G401 (cell line): ENCODE measurements at regions not wholly inside any gene's neighbourhood (a gene's known extent, or its start where the extent isn't known, plus 50 kb on each side); places are given as distances from the start of the nearest gene placed in this dataset.
"Not testable (repeated sequence)": the region's sequence is repeated elsewhere in the genome, so short reads cannot be mapped to it uniquely, and the experiment has no call there.

Source experiments
- DNase-seq: peaks from one replicate; pipeline ENCODE4 v3.0.0-alpha.2; 2015; ENCODE audit warnings: low spot score
- in situ Hi-C: cut with HindIII; loops from 2 replicates; pipeline ENCODE4 v1.10.0; 2016; ENCODE audit warnings: low sequenced_read_pairs, mixed read lengths

DNA sequence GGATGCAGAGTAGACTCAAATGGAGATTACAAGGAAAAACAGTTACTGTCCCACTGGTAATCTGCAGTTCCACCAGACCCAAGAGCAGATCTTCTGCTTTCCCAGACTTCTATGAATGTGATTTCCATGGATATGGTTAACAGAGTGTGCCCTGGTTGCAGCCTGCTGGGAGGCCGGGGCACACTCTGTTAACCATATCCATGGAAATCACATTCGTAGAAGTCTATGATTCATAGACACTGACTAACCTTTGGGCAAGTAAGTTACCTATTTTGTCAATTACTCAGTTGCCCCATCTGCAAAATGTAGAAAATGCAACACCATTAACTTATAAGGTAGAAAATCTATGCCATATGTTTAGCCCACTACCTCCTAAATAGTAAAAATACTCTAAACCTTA lies 443.1 kb upstream of the PITX2 start:
- DNase-seq: no peak
- in situ Hi-C loops: no loop called here

DNA sequence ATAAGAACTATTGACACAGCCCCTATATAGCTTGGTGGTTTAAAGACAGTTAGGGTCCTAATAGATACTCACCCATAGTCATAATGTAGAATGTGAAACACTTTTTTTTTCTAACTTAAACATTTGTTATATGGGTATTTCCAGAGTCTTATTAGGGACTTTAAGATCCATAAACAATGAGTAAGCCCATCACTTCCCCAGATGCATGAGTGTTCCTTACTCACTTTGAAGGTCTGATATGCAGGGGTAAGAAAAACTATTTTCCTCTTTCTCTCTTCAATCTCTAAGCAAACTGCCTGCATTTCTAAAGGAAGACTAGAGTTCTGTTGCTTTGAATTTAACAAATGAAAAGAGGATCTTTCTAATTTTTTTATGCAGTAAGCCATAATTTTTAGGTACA lies 443.6 kb upstream of the PITX2 start:
- in situ Hi-C loops: no loop called here
- no peak for DNase-seq

DNA sequence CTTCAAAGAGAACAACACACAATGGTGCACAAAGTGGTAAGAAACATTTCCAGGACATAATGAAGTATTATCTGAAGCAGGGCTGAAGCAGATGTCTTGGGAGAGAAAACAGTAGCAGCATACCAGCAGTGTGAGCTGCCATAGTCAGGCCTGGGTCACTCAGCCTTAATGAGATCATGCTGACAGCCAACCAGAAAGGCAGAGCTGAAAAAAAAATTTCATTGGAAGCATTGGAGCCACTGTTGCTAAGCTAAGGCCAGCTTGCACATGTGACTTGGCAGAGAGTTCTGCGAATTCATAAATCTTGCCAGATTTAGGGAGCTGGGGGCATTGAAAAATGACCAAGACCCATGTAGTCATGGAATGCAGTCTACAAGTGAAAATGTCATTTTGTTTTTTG lies 444.0 kb upstream of the PITX2 start:
- DNase-seq: no peak
- in situ Hi-C loops: no loop called here

DNA sequence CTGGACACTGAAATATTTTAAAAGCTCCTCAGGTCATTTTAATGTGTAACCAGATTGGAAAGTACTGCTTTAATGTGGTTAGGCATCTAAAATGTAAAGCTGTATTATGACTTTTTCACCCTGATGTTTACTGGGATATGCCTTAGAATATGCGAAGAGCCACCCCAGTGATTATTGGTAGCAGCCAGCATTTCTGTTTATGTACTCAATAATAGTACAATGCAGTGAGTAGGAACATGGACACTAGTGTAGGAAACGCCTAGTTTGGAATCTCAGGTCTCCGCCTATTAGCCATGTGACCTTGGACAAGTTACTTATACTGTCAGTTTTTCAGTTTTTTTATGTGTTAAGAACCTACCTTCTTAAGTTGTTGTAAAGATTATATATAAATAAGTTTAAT lies 446.0 kb upstream of the PITX2 start:
- in situ Hi-C loops: no loop called here
- DNase-seq: no peak

DNA sequence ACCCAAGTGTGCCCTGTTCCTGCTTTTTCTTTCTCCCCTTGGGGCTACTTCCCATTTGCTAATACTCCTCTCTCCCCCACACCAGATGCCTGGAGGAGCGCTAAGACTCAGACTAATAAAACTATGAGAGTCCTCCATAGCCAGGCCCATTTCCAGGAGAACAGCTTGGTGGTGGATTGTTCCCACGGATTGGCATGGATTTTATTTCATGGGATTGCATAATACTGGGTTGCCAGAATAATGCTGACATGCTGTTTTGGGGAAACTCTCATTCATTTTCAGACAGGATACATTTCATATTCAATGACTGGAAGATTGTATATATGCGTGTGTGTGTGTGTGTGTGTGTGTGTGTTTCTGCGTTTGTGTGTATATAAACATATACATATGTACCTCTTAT lies 447.5 kb upstream of the PITX2 start:
- in situ Hi-C loops: no loop called here
- DNase-seq: no peak

DNA sequence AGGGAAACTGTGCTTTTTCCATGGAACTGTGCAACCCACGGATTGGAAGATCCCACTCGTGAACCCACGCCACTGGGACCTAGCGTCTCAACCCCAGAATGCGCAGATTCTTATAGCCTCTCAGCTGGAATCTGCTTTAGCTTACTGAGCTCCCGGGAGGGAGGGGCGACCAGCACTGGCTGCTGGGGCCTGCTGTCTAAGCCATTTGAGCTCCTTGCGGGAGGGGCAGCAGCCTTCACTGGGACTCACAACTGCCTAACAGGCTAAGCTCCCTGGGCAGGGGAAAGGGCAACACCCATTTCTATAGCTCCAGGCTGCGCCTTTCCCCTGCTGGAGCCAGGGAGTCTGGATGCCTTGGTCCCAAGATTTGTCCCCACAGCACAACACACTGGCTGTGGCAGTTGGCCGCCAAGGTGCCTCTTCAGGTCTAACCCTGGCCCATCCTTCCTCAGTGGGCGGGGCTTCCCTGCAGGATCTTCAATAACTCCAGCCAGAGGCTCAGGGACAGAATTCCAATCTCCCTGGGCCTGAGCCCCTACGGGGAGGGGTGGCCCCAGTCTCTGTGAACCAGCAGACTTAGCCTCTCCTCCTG lies 451.7 kb upstream of the PITX2 start:
- DNase-seq: no peak

DNA sequence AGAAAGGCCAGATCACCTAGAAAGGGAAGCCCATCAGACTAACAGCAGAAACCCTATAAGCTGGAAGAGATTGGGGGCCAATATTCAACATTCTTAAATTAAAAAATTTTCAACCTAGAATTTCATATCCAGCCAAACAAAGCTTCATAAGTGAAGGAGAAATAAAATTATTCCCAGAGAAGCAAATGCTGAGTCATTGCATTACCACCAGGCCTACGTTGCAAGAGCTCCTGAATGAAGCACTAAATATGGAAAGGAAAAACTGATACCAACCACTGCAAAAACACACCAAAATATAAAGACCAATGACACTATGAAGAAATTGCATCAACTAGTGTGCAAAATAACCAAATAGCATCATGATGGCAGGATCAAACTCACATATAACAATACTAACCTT lies 453.4 kb upstream of the PITX2 start:
- in situ Hi-C loops, DNase-seq: not testable (repeated sequence)

More for the DNA sequence above, 451.7 kb upstream of the PITX2 start:
- in situ Hi-C loops: no loop called here

DNA sequence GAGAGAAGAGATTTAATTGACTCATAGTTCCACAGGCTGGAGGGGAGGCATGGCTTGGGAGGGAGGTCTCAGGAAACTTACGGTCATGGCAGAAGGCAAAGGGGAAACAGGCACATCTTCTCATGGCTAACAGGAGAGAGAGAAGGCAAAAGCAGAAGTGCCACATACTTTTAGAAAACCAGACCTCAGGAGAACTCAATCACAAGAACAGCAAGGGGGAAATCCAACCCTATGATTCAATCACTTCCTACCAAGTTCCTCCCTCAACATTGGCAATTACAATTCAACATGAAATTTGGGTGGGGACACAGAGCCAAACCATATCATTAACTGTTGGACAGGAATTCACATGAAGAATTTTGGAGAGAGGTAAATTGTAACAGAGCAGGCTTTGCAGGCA lies 485.3 kb upstream of the PITX2 start:
- in situ Hi-C loops: no loop called here
- DNase-seq: no peak

DNA sequence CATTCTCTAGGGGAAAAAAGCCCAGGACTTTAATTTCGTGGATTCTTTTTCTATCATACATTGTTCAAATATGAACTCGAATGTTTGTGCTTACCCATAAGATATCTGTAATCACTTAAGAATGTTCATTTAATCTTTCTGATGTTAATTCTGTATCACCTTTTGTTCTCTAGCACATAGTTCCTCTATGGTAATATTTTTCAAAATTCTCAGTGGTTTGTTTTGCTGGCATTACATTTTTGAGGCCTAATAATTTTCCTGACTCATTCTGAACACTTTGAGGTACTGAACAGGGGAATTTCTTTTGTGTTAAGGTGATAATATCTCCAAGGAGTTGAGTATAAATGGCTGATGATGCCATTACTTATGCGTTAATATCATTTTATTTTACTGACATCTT lies 490.7 kb upstream of the PITX2 start:
- in situ Hi-C loops: no loop called here
- DNase-seq: no peak

DNA sequence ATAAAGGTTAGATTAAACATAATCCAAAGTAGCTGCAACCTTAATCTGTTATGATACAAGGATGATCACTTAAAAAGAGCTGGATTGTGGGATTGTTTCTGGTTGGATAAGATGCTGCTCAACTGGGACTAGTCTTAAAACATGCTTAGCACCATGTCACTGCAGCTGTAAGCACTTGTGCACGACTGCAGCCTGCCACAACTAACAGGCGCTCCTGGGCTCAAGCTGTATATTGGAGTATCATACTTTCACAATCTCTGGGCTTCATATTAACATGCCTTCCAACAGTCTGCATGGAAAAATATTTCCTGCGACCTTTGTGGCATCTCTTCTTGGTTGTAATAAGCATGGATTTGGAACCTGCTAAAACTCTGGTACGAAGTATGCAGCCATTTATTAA lies 493.0 kb upstream of the PITX2 start:
- no peak for DNase-seq
- in situ Hi-C loops: no loop called here

DNA sequence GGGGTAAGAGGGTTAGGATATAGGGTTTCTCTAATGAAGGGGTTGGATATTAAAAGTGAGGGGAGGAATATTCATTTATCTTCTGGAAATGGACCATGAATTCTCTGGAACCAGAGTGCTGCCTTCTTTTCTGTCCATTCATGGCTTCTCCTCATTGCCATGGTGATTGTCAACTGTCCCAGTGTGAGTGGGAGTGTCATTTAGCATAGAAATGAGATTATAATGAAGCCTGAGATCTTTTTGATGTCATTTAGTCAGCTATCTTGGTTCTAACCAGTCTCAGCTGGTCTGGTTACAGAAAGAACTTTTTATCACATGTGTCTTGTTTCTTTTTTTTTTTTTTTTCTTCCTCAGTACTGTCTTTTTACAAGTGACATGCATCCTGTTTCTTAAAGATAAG lies 497.3 kb upstream of the PITX2 start:
- no peak for DNase-seq
- in situ Hi-C loops: no loop called here

DNA sequence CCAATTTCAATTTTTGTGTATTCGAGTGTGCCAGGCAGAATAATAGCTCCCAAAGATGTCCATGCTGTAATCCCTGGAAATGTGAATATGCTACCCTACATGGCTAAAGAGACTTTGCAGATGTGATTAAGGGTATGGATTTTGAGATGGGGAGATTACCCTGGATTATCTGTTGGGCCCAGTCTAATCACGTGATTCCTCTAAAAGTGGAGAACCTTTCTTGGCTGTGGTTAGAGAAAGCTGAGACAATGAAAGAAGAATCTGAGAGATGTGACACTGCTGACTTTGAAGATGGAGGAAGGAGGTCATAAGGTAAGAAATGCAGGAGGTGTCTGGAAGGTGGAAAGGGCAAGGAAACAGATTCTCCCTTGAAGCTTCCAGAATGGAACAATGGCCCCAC lies 503.5 kb upstream of the PITX2 start:
- in situ Hi-C loops: no loop called here
- DNase-seq: no peak

DNA sequence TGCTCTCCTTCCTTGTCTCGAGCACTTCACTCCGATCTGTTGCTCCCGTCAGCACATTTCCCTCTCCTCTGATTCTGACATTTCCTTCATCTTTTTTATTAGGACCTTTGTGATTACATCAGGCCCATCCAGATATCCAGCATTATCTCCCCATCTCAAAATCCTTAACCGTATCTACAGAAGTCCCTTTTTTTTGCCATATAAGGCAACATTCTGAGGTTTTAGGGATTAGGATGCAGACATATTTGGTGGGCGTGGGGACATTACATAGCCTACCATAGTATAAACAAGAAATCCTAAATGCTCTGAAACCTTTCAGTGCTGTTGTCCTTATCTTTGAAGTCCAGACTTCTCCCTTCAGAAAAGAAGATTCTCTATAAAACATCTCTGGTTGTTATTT lies 505.0 kb upstream of the PITX2 start:
- in situ Hi-C loops: no loop called here
- DNase-seq: no peak

DNA sequence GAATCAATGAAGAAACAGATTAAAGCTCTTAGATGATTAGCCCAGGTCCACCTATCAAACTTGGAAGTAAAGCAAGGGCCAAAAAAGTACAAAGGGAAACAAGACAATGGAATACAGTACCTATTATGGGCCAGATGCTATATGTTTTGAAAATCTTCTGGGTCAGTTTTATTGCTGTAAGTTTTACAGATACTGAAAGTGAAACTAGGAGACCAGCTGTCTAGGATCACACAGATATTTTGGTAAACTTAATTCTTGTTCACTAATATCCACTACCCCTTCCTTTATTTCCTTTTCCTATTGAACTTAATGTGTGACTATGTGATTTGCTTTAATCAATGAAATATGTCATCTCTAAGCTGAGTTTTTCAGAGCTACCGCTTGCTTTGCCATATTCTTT lies 505.4 kb upstream of the PITX2 start:
- in situ Hi-C loops: no loop called here
- no peak for DNase-seq

DNA sequence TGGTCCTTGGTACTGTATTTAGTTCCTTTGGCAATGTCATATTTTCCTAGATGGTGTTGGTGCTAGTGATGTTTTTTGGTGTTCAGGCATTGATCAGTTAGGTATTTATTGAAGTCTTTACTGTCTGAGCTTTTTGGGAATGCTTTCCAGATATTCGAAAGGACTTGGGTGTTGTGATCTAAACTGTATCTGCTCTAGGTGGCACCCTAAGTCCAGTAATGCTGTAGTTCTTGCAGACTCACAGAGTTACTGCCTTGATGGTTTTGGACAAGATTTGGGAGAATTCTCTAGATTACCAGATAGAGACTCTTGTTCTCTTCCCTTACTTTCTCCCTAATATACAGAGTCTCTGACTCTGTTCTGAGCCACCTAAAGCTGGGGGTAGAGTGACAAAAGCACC lies 513.6 kb upstream of the PITX2 start:
- in situ Hi-C loops: no loop called here
- no peak for DNase-seq

DNA sequence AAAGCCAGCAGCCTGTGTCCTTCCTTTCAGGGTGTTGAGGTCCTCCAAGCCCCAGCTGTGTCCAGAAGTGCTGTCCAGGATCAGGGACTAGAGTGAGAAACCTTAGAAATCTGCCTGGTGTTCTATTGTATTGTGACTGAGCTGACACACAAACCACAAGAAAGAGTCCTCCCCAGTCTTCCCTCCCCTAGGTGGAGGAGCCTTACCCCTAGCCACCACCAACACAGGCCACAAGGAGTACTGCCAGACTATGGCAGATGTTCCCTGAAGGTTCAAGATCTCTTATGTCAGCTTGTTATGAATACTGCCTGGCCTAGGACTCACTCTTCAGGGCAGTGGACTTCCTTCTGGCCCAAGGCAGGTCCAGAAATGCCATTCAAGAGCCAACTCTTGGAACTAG lies 514.1 kb upstream of the PITX2 start:
- DNase-seq: no peak
- in situ Hi-C loops: no loop called here

DNA sequence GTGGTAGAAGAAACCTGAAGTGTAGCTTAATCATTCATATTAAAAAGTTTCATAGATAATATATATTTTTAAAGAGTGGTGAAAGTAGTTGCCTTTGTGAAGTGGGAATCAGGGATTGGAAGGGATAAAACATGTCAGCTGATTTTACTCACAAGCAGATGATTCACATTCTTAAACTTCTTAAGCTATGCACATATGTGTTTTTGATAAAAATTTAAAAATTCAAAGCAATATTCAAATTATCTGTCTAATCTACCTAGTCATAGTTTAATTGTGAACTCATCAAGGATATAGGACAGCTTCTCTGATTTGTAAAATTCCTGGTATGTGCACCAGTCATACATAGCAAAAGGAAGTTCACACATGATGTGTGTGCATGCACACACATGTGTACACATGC lies 520.6 kb upstream of the PITX2 start:
- DNase-seq: no peak
- in situ Hi-C loops: no loop called here

DNA sequence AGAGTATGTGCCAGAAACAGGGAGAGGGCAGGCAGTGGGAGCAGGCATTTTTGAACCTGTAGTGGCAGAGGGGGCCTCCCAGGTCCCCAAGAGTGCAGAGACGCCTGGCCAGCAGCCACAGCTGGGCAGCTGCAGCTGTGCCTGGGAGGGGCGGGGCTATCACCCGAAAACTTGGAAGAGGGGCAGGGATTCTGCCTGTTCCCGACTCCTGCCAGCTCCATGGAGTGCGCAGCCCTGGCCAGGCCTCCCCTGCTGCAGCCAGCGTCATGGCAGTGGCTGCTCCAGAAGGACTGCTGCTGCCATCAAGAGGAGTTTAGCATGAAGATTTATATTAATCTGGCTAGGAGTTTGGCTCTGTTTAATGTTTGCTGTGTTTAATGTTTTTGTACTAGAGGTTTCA lies 532.1 kb upstream of the PITX2 start:
- no peak for DNase-seq
- in situ Hi-C loops: no loop called here

DNA sequence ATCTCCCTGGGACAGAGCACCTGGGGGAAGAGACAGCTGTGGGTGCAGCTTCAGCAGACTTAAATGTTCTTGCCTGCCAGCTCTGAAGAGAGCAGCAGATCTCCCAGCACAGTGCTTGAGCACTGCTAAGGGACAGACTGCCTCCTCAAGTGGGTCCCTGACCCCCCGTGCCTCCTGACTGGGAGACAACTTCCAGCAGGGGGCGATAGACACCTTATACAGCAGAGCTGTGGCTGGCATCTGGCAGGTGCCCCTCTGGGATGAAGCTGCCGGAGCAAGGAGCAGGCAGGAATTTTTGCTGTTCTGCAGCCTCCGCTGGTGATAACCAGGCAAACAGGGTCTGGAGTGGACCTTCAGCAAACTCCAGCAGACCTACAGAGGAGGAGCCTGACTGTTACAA lies 541.7 kb upstream of the PITX2 start:
- DNase-seq, in situ Hi-C loops: not testable (repeated sequence)

DNA sequence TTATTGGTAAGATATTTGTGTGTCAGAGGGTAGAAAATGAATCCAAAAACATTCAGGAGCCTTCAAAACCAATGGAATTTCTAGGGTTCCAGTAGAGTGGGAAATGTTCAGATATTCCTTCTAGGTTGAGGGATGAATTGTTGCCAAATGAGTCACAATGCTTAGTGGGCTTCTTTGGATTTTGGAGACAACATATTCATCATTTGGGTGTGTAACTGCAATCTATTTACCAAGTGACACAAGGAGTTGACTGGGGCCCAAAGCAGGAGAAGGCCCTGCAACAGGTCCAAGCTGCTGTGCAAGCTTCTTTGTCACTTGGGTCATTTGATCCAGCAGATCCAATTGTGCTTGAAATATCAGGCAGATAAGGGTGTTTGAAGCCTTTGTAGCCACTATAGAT lies 551.5 kb upstream of the PITX2 start:
- no peak for DNase-seq
- in situ Hi-C loops: no loop called here

DNA sequence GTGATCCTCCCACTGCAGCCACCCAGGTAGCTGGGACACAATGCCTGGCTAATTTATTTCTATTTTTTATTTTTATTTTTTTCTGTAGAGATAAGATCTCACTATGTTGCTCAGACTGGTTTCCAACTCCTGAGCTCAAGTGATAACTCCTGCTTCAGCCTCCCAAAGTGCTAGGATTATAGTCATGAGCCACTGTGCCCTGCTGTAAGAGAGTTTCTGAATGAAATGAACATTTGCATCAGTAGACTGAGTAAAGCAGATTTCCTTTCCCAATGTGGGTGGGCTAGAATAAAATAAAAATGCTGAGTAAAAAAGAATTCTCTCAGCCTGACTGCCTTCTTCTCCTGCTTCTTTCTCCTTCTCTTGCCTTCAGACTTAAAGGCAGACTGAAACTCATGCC lies 555.4 kb upstream of the PITX2 start:
- no peak for DNase-seq

DNA sequence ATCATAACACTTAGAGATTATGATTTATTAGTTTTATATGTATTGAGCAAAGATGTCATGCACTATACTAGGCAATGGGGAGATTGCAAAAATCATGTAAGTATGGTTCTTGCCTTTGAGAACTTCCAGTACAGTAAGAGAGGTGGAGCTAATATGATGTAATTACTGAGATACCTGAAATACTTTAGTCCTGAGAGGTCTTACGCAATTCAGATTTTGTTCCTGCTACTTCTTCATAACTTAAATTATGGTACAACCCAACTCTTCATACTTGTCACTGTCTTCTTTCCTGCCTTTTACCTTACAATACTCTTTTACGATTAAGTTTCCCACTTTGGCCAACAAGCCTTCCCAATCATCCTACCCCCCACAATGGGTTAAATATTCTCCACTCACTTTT lies 564.2 kb upstream of the PITX2 start:
- DNase-seq: no peak
- in situ Hi-C loops: no loop called here

More for the DNA sequence above, 555.4 kb upstream of the PITX2 start:
- in situ Hi-C loops: no loop called here
